HepG2 (cell line): ENCODE measurements at regions not wholly inside any gene's neighbourhood (a gene's known extent, or its start where the extent isn't known, plus 50 kb on each side); places are given as distances from the start of the nearest gene placed in this dataset.

Experiments used
- ATAC-seq: fragments of 200-7000 bp; cut with Tn5 transposase; 3 replicates; pipeline ENCODE4 v1.9.1; 2020; ENCODE audit warnings: mild to moderate bottlenecking, moderate library complexity
- BruUV-seq: library from RNA; stranded (reverse); fragments of 400-500 nt; replicated peaks from 2 replicates; lab custom pipeline; 2021; lab: Mats Ljungman, UMichigan
- CTCF ChIA-PET: fragments of 300-600 bp; formaldehyde crosslinking; extraction: SDS; loops from one replicate; lab custom pipeline; 2021; ENCODE audit warnings: low total read pairs, inconsistent platforms, low intra/inter-chr PET ratio; lab: Yijun Ruan, JAX
- POLR2A ChIA-PET: fragments of 350-600 bp; sonication (Branson Sonifier 250); formaldehyde crosslinking; loops from one replicate; lab custom pipeline; 2020; ENCODE audit warnings: antibody characterized with exemption, inconsistent platforms; lab: Yijun Ruan, JAX
- DNase-seq: peaks from one replicate; pipeline ENCODE4 v3.0.0-alpha.2; 2015; ENCODE audit warnings: low spot score
- FAIRE-seq: peaks from 3 replicates; lab custom pipeline; 2011; peaks lifted over from hg19 to GRCh38; lab: Jason Lieb, UNC
- H2AFZ ChIP-seq: one replicate; pipeline ENCODE4 v1.6.1; 2011; ENCODE audit warnings: low read length, inconsistent platforms
- H3K27ac ChIP-seq: fragments of 300-600 bp; 3 replicates; pipeline ENCODE4 v1.8.0; 2011; ENCODE audit warnings: mixed run types, mild to moderate bottlenecking, mixed read lengths, low read length, inconsistent platforms; ENCODE audit not compliant: insufficient read depth; ENCODE audit errors: extremely low read length
- H3K27me3 ChIP-seq, 2 experiments: fragments of 200-600 bp in 1 of 2; 2 replicates in 1 of 2; 3 replicates in 1 of 2; pipeline versions ENCODE4 v1.6.0 to v1.8.0; 2011; ENCODE audit warnings: low read length in 2 of 2, mild to moderate bottlenecking in 2 of 2, moderate library complexity in 2 of 2, inconsistent platforms in 1 of 2; ENCODE audit not compliant: insufficient read depth in 2 of 2, control insufficient read depth in 1 of 2
- H3K36me3 ChIP-seq, 2 experiments: fragments of 200-600 bp in 1 of 2; replicated peaks in 1 of 2; 2 replicates in 1 of 2; 3 replicates in 1 of 2; pipeline versions ENCODE4 v1.5.1 to v1.8.0; 2011; ENCODE audit warnings: low read length in 2 of 2, inconsistent platforms in 1 of 2; ENCODE audit not compliant: insufficient read depth in 2 of 2, control insufficient read depth in 1 of 2
- H3K4me1 ChIP-seq: 2 replicates; pipeline ENCODE4 v1.5.1; 2012; ENCODE audit warnings: low read length, inconsistent platforms; ENCODE audit not compliant: insufficient read depth
- H3K4me2 ChIP-seq: 2 replicates; pipeline ENCODE4 v1.6.0; 2011; ENCODE audit warnings: low read depth, low read length, inconsistent platforms
- H3K4me3 ChIP-seq, 3 experiments: fragments of 200-600 bp in 1 of 3; sonication (generic), shearing (Covaris generic) in 1 of 3; replicated peaks in 1 of 3; 2 replicates each; pipeline ENCODE4 v1.5.1; 2011 to 2016; ENCODE audit warnings: low read length in 3 of 3, inconsistent platforms in 2 of 3, low read depth in 2 of 3, mild to moderate bottlenecking in 2 of 3, control low read depth in 1 of 3, mixed read lengths in 1 of 3; ENCODE audit not compliant: insufficient read depth in 1 of 3
- H3K79me2 ChIP-seq: one replicate; pipeline ENCODE4 v1.6.1; 2011; ENCODE audit warnings: low read length, inconsistent platforms; ENCODE audit not compliant: insufficient read depth
- H3K9ac ChIP-seq: 2 replicates; pipeline ENCODE4 v1.6.0; 2011; ENCODE audit warnings: mild to moderate bottlenecking, low read depth, low read length, inconsistent platforms; ENCODE audit not compliant: insufficient read depth
- H3K9me3 ChIP-seq: 2 replicates; pipeline ENCODE4 v1.5.1; 2012; ENCODE audit warnings: mild to moderate bottlenecking, low read length
- H4K20me1 ChIP-seq: 2 replicates; pipeline ENCODE4 v1.6.0; 2011; ENCODE audit warnings: inconsistent platforms, mild to moderate bottlenecking, low read length, moderate library complexity; ENCODE audit not compliant: insufficient read depth
- ARID4A ChIP-seq: sonication (generic); formaldehyde crosslinking; IDR thresholded peaks from 2 replicates; pipeline ENCODE4 v1.5.0; 2020; ENCODE audit warnings: mild to moderate bottlenecking, missing genetic modification reagents, borderline replicate concordance
- ATF7-NPFF ChIP-seq: sonication (generic); formaldehyde crosslinking; IDR thresholded peaks from 2 replicates; pipeline ENCODE4 v1.8.1; 2023; ENCODE audit warnings: mild to moderate bottlenecking, low read depth, missing genetic modification reagents, moderate library complexity
- NFIC ChIP-seq: IDR thresholded peaks from 2 replicates; pipeline ENCODE4 v1.6.1; 2012; ENCODE audit warnings: mild to moderate bottlenecking, low read length, inconsistent platforms
- PHF5A ChIP-seq: IDR thresholded peaks from one replicate; pipeline ENCODE4 v1.6.1; 2018; ENCODE audit warnings: low read depth, missing genetic modification reagents; ENCODE audit not compliant: unreplicated experiment
- WGBS: methylation state at CpG from one replicate; pipeline ENCODE4 v1.1.6; 2017; ENCODE audit warnings: low lambda C conversion rate; 5-methylcytosine and 5-hydroxymethylcytosine counted together
- in situ Hi-C: cut with HindIII; loops from 2 replicates; pipeline ENCODE4 v1.10.0; 2017; ENCODE audit warnings: low pct_unique_long_range_greater_than_20kb; ENCODE audit not compliant: extremely low pct_ligation_motif_present
- intact Hi-C: fragments of 100-400 bp; cut with micrococcal nuclease; formaldehyde crosslinking; loops from one replicate; pipeline ENCODE4 v1.10.0; 2022; ENCODE audit not compliant: unreplicated experiment
- TF ChIP-seq, protein P1 (sequence below): sonication (generic); formaldehyde crosslinking; IDR thresholded peaks from 2 replicates; pipeline ENCODE4 v1.5.0; 2020; ENCODE audit warnings: mild to moderate bottlenecking, missing genetic modification reagents
- TF ChIP-seq, protein P2 (sequence below): sonication (generic); formaldehyde crosslinking; conservative IDR thresholded peaks from 2 replicates; pipeline ENCODE4 v1.4.0; 2020; ENCODE audit warnings: missing genetic modification reagents

DNA sequence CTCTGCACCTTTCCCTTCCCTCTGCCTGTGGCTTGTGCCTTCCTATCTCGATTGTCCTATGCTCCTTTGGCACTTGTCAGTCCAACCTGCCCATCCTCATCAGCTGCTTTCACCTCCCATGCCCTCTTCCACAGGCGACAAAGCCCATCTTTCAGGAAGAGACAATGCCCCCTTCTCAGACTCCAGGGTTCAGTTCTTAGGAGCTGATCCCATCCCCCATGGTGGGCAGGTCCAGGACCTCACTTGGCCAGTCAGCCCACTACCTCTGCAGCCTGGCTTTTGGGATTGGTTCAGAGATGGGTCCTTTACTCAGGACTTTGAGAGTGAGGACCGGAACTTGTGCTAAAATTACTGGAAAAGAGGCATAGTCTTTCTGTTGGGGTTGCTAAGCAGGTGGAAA lies 74.0 kb upstream of the NANOS1 start:
- CTCF ChIA-PET = no interaction called here
- H3K36me3 ChIP-seq = no peaks in the 10 kb centered on the region
- BruUV-seq = no TSS peak
- H4K20me1 ChIP-seq = no peaks in the 10 kb centered on the region
- H3K4me3 ChIP-seq = no peak overlapping the region
- in situ Hi-C loops (no loop called here), intact Hi-C loops (no loop called here)
- no peaks in the 10 kb centered on the region for H3K9me3 ChIP-seq
- FAIRE-seq = no peak
- H3K27me3 ChIP-seq = no peaks in the 10 kb centered on the region; a peak in 1 of 5 replicates
- WGBS = 6% methylated on average over 3 of the region's 3 CpGs
- ATAC-seq = no peak
- H3K4me2 ChIP-seq = no peak overlapping the region
- DNase-seq = no peak
- H2AFZ ChIP-seq = no peak overlapping the region
- POLR2A ChIA-PET = no interaction called here
- H3K27ac ChIP-seq = no peak overlapping the region
- no peaks in the 10 kb centered on the region for H3K4me1 ChIP-seq
- no peak overlapping the region for H3K9ac ChIP-seq
- TF ChIP-seq ATF7-NPFF (CRISPR knock-in tag) = no peak
- TF ChIP-seq, protein P1, sequence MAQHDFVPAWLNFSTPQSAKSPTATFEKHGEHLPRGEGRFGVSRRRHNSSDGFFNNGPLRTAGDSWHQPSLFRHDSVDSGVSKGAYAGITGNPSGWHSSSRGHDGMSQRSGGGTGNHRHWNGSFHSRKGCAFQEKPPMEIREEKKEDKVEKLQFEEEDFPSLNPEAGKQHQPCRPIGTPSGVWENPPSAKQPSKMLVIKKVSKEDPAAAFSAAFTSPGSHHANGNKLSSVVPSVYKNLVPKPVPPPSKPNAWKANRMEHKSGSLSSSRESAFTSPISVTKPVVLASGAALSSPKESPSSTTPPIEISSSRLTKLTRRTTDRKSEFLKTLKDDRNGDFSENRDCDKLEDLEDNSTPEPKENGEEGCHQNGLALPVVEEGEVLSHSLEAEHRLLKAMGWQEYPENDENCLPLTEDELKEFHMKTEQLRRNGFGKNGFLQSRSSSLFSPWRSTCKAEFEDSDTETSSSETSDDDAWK (CRISPR knock-in tag) = no peak
- TF ChIP-seq NFIC = no peak
- no peak for TF ChIP-seq PHF5A (CRISPR knock-in tag)
- no peak for TF ChIP-seq ARID4A (CRISPR knock-in tag)
- TF ChIP-seq, protein P2, sequence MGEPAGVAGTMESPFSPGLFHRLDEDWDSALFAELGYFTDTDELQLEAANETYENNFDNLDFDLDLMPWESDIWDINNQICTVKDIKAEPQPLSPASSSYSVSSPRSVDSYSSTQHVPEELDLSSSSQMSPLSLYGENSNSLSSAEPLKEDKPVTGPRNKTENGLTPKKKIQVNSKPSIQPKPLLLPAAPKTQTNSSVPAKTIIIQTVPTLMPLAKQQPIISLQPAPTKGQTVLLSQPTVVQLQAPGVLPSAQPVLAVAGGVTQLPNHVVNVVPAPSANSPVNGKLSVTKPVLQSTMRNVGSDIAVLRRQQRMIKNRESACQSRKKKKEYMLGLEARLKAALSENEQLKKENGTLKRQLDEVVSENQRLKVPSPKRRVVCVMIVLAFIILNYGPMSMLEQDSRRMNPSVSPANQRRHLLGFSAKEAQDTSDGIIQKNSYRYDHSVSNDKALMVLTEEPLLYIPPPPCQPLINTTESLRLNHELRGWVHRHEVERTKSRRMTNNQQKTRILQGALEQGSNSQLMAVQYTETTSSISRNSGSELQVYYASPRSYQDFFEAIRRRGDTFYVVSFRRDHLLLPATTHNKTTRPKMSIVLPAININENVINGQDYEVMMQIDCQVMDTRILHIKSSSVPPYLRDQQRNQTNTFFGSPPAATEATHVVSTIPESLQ (CRISPR knock-in tag) = no peak
- H3K79me2 ChIP-seq = no peaks in the 10 kb centered on the region
